SK-N-MC (cell line): ENCODE measurements at regions not wholly inside any gene's neighbourhood (a gene's known extent, or its start where the extent isn't known, plus 50 kb on each side); places are given as distances from the start of the nearest gene placed in this dataset.

Experiments used
- DNase-seq: peaks from one replicate; pipeline ENCODE4 v3.0.0-alpha.2; 2011; ENCODE audit warnings: low read depth, low spot score
- H3K27ac ChIP-seq: fragments of 200-600 bp; sonication (generic); 2 replicates; pipeline ENCODE4 v1.5.1; 2016; ENCODE audit warnings: mixed run types
- H3K36me3 ChIP-seq: fragments of 200-600 bp; sonication (generic); 2 replicates; pipeline ENCODE4 v1.6.1; 2017; ENCODE audit warnings: antibody characterized with exemption, low read length, mixed read lengths; ENCODE audit not compliant: insufficient read depth
- H3K4me3 ChIP-seq: fragments of 200-600 bp; sonication (generic); 2 replicates; pipeline ENCODE4 v1.5.1; 2016
- H3K9ac ChIP-seq: fragments of 200-600 bp; sonication (generic); 2 replicates; pipeline ENCODE4 v1.8.0; 2017; ENCODE audit warnings: mixed run types, mixed read lengths; ENCODE audit not compliant: insufficient read length
- H3K9me3 ChIP-seq: fragments of 200-600 bp; sonication (generic); 2 replicates; pipeline ENCODE4 v1.6.1; 2017; ENCODE audit warnings: low read depth, mild to moderate bottlenecking, antibody characterized with exemption, low read length, moderate library complexity, mixed read lengths
- EZH2 ChIP-seq: fragments of 200-600 bp; sonication (generic); IDR thresholded peaks from one replicate; pipeline ENCODE4 v1.6.1; 2017; ENCODE audit warnings: antibody characterized with exemption
- FOXP2 ChIP-seq: optimal IDR thresholded peaks from 2 replicates; pipeline ENCODE3; 2011; ENCODE audit warnings: mild to moderate bottlenecking, moderate library complexity; ENCODE audit not compliant: insufficient read depth; ENCODE audit errors: extremely low read length, control extremely low read depth
- POLR2AphosphoS5 ChIP-seq: IDR thresholded peaks from 2 replicates; pipeline ENCODE4 v1.6.1; 2012; ENCODE audit warnings: mild to moderate bottlenecking, low read depth, low read length, borderline replicate concordance

DNA sequence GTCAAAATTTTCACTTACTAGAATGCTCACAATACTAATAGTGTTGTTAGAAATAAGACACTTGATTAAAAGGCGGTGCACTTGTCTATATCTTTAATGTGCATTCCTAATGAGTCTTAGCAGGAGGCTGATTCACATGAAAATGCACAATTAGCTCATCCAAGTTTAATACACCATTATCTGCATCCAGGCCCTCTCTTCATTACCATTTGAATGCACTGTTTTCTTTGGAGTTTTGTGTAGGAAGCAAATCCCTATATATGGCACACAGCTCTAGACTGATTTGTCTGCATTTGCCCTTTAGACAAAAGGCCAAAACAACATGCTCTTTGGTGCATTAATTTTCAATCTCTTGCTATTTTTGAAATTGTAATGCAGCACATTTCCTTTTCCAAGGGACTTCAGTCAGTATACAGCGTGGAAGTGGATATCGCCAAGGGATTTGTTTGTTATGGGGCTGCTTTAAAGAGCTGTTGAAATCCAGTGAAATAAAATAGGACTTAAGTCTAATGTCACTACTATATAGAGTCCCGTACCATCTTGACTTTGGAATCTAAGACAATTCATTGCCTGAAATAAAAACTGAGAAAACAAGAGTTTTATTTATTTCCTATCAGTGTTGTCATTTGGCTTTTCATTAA lies 257.6 kb upstream of the CPHXL start:
- Histone ChIP-seq H3K9me3 (no peaks in the 10 kb centered on the region), H3K4me3 (no peak overlapping the region)
- TF ChIP-seq EZH2 = no peak
- no peak for TF ChIP-seq POLR2AphosphoS5
- no peak for TF ChIP-seq FOXP2

GRCh38 chr16:75987323-75987722 lies 261.0 kb upstream of the CPHXL start:
- Histone ChIP-seq H3K36me3 (no peaks in the 10 kb centered on the region), H3K9ac (no peak overlapping the region), H3K9me3 (no peaks in the 10 kb centered on the region), H3K27ac (no peak overlapping the region), H3K4me3 (no peak overlapping the region)
- TF ChIP-seq EZH2 (no peak), POLR2AphosphoS5 (no peak), FOXP2 (no peak)
- no peak for DNase-seq

More for the DNA sequence above, 257.6 kb upstream of the CPHXL start:
- H3K27ac ChIP-seq = no peak overlapping the region
- no peaks in the 10 kb centered on the region for H3K36me3 ChIP-seq
- H3K9ac ChIP-seq = no peak overlapping the region
- DNase-seq = no peak

DNA sequence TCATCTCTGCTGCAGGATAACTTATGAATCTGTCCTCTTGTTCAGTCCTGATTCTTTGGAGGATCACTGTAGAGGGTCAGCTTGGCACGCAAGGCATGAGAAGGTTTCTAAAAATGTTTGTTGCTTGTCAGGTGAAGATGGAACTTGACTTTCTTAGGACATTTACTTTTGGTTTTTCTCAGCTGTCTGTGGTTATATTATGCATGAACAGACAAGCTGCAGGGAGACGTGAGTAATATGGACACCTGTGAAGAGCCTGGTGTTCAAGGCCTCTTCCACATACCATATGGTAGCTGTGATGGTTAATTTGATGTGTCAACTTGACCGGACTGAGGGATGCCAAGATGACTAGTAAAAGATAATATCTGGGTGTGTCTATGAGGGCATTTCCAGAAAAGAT lies 270.2 kb upstream of the CPHXL start:
- H3K4me3 ChIP-seq = no peak overlapping the region
- H3K9ac ChIP-seq = no peak overlapping the region
- no peak for DNase-seq
- H3K27ac ChIP-seq = no peak overlapping the region
- no peak for TF ChIP-seq EZH2
- no peak for TF ChIP-seq POLR2AphosphoS5
- no peak for TF ChIP-seq FOXP2
- H3K9me3 ChIP-seq = no peaks in the 10 kb centered on the region
- H3K36me3 ChIP-seq = no peaks in the 10 kb centered on the region

- Histone ChIP-seq H3K9ac (no peak overlapping the region), H3K36me3 (no peaks in the 10 kb centered on the region), H3K4me3 (no peak overlapping the region), H3K9me3 (no peaks in the 10 kb centered on the region), H3K27ac (no peak overlapping the region)
- TF ChIP-seq POLR2AphosphoS5 = no peak
- no peak for DNase-seq
Measured at GRCh38 chr16:75997606-75998005, 271.3 kb upstream of the CPHXL start.

- no peaks in the 10 kb centered on the region for H3K9me3 ChIP-seq
- DNase-seq = no peak
- H3K4me3 ChIP-seq = no peak overlapping the region
- no peaks in the 10 kb centered on the region for H3K36me3 ChIP-seq
- TF ChIP-seq POLR2AphosphoS5 (no peak), FOXP2 (no peak), EZH2 (no peak)
- H3K9ac ChIP-seq = no peak overlapping the region
- H3K27ac ChIP-seq = no peak overlapping the region
Measured at GRCh38 chr16:76007645-76008044, 269.6 kb upstream of the CNTNAP4 start.

DNA sequence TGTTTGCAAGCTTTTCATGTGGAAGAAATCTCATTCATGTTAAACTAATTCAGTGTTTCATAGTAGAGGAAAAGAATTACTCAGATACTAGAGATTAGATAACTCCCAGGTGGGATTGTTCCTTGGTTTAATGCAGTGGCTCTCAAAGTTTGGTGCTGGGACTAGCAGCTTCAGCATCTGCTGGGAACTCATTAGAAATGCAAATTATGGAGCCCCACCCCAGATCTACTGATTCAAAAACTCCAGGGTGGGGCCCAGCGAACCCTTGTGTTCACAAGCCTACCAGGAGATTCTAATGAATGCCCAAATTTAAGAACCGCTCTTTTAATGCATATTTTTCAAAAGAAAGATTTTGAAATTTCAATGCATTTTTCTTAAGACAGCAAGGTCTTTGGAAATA lies 253.4 kb upstream of the CNTNAP4 start:
- no peak overlapping the region for H3K4me3 ChIP-seq
- no peak for TF ChIP-seq FOXP2
- TF ChIP-seq EZH2 = no peak
- TF ChIP-seq POLR2AphosphoS5 = no peak
- H3K36me3 ChIP-seq = no peaks in the 10 kb centered on the region
- no peak overlapping the region for H3K9ac ChIP-seq
- H3K27ac ChIP-seq = no peak overlapping the region
- H3K9me3 ChIP-seq = no peaks in the 10 kb centered on the region
- DNase-seq = no peak

DNA sequence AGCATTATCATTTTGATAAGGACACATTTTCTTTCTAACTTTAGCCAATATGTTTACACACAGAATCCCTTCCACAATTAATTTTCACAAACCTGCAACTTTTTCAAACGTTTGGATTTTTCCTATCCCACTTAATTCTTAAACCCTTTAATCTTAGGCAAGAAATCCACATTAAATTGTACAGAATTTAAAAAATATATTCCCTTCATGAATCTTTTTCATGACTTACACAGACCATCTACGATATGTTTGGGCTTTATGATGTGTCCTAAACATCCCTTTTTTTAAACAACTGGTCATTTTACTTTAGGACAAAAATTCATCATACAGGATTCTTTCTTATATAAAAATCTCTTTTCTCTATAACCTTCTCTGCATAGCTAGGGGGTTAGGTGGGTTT lies 241.5 kb upstream of the CNTNAP4 start:
- no peak for TF ChIP-seq EZH2
- TF ChIP-seq POLR2AphosphoS5 = no peak
- no peak for TF ChIP-seq FOXP2
- H3K9ac ChIP-seq = no peak overlapping the region
- H3K9me3 ChIP-seq = no peaks in the 10 kb centered on the region
- no peaks in the 10 kb centered on the region for H3K36me3 ChIP-seq
- no peak overlapping the region for H3K27ac ChIP-seq
- DNase-seq = no peak
- no peak overlapping the region for H3K4me3 ChIP-seq

DNA sequence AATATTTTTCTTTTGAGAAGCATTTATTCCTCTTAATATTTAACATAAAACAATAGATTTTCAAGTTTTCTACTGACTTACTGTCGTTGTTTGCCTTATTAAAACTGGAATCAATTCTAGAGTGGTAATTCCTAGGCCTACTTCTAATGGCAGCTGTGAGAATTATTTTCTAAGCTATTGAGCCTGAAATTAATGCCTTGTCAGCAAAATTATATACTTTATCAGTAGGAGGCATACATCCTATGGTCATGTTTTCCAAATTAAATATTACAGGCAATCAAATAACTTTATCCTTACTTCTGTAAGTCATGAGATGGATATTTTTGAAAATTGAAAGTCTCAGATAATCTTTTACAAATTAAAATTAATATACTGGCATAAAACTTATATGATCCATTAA lies 239.1 kb upstream of the CNTNAP4 start:
- no peak overlapping the region for H3K4me3 ChIP-seq
- TF ChIP-seq FOXP2 = no peak
- no peak for TF ChIP-seq EZH2
- no peak for TF ChIP-seq POLR2AphosphoS5
- no peak overlapping the region for H3K27ac ChIP-seq
- H3K9me3 ChIP-seq = no peaks in the 10 kb centered on the region
- no peak for DNase-seq
- no peak overlapping the region for H3K9ac ChIP-seq
- H3K36me3 ChIP-seq = no peaks in the 10 kb centered on the region

DNA sequence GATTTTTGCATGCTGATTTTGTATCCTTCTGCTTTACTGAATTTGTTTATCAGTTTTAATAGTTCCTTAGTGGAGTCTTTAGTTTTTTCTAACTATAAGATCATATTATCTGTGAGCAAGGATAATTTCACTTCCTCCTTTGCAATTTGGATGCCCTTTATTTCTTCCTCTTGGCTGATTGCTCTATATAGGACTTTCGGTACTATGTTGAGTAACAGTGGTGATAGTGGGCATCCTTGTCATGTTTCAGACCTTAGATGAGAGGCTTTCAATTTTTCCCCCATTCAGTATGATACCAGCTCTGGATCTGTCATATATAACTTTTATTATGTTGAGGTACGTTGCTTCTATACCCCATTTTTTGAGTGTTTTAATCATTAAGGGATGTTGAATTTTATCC lies 224.5 kb upstream of the CNTNAP4 start:
- Histone ChIP-seq H3K9me3 (no peaks in the 10 kb centered on the region), H3K4me3 (no peak overlapping the region), H3K36me3 (no peaks in the 10 kb centered on the region), H3K9ac (no peak overlapping the region), H3K27ac (no peak overlapping the region)
- no peak for DNase-seq
- no peak for TF ChIP-seq FOXP2
